ENCODE measurements at regions not wholly inside any gene's neighbourhood (a gene's known extent, or its start where the extent isn't known, plus 50 kb on each side); places are given as distances from the start of the nearest gene placed in this dataset.

DNA sequence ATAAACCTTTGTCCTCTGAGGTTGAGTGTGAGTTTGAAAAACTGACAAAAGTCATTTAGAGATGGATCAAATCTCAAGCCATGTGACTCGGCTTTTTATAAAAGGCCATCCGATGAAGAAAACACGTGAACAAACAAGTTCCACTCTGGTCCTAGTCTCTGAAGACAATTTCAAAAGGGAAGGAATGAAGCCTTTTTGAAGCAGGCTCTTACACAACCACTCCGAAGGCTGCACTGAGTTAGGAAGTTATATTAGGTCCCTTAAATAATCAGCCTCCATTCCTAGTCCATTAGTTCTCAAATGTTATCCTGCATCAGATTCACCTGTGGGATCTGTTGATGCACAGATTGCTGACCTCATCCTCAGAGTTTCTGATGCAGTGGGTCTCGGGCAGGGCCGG is 166.6 kb upstream of the HMHB1 start:
- no peaks in the 10 kb centered on the region for H3K36me3 ChIP-seq
- H3K27me3 Mint-ChIP-seq (ENCODE audit: insufficient read depth, low read depth), result no peaks in the 10 kb centered on the region
- TF ChIP-seq EZH2 (IDR thresholded peaks at IDR 0.05) (no peak), EZH2phosphoT487 (IDR thresholded peaks at IDR 0.05) (no peak)
- TF ChIP-seq, protein P1, sequence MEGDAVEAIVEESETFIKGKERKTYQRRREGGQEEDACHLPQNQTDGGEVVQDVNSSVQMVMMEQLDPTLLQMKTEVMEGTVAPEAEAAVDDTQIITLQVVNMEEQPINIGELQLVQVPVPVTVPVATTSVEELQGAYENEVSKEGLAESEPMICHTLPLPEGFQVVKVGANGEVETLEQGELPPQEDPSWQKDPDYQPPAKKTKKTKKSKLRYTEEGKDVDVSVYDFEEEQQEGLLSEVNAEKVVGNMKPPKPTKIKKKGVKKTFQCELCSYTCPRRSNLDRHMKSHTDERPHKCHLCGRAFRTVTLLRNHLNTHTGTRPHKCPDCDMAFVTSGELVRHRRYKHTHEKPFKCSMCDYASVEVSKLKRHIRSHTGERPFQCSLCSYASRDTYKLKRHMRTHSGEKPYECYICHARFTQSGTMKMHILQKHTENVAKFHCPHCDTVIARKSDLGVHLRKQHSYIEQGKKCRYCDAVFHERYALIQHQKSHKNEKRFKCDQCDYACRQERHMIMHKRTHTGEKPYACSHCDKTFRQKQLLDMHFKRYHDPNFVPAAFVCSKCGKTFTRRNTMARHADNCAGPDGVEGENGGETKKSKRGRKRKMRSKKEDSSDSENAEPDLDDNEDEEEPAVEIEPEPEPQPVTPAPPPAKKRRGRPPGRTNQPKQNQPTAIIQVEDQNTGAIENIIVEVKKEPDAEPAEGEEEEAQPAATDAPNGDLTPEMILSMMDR (IDR thresholded peaks at IDR 0.05), result no peak
- no peak overlapping the region for H3K4me3 Mint-ChIP-seq
- H3K79me2 ChIP-seq (ENCODE audit: low read depth), result no peaks in the 10 kb centered on the region
- H3K9ac ChIP-seq, result no peak overlapping the region
- no peaks in the 10 kb centered on the region for H3K4me1 ChIP-seq
- H3K27ac Mint-ChIP-seq, result no peak overlapping the region
- DNase-seq (ENCODE audit: low spot score), result no peak
- H3K4me3 ChIP-seq, result no peak overlapping the region
- no peaks in the 10 kb centered on the region for H3K27me3 ChIP-seq
- H3F3A ChIP-seq (ENCODE audit: low read depth), result no peaks in the 10 kb centered on the region
- no peaks in the 10 kb centered on the region for H3K9me3 ChIP-seq (ENCODE audit: low read depth)
- H3K9me3 Mint-ChIP-seq, result no peaks in the 10 kb centered on the region
- H3K4me1 Mint-ChIP-seq, result peaks cover 10% of the 10 kb centered on the region
- H3K27ac ChIP-seq, result no peak overlapping the region
- H2AFZ ChIP-seq (replicated peaks), result no peak overlapping the region
- no peaks in the 10 kb centered on the region for H4K20me1 ChIP-seq (ENCODE audit: low read depth)
- no peak overlapping the region for H3K4me2 ChIP-seq
- no peaks in the 10 kb centered on the region for H3K36me3 Mint-ChIP-seq

DNA sequence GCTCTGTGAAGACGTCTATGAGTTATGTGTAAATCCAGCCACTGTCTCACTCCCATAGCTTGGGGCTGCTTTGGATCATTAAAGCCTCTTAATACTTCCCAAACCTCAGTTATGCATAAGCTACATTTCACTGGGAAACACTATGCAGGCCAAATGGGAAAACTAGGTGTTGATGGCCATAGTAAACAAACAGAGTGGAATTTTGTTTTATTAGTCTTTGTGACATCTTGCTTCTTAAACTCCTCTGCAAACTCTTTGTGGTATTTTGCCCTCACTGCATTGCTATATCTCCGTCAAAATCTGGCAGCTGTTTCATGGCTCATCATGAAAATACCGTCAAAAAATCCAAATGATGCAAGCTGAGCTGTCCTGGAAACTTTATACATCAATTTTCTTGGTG is 167.2 kb upstream of the HMHB1 start:
- no peaks in the 10 kb centered on the region for H3K27me3 ChIP-seq
- Mint-ChIP-seq H3K36me3 (no peaks in the 10 kb centered on the region), H3K27me3 (ENCODE audit: insufficient read depth, low read depth) (no peaks in the 10 kb centered on the region), H3K4me1 (peaks cover 10% of the 10 kb centered on the region), H3K4me3 (no peak overlapping the region), H3K27ac (no peak overlapping the region), H3K9me3 (no peaks in the 10 kb centered on the region)
- H3K27ac ChIP-seq, result no peak overlapping the region
- H2AFZ ChIP-seq (replicated peaks), result no peak overlapping the region
- no peaks in the 10 kb centered on the region for H3K79me2 ChIP-seq (ENCODE audit: low read depth)
- H3K4me2 ChIP-seq, result no peak overlapping the region
- TF ChIP-seq, protein P1 (IDR thresholded peaks at IDR 0.05), result no peak
- TF ChIP-seq EZH2 (IDR thresholded peaks at IDR 0.05) (no peak), EZH2phosphoT487 (IDR thresholded peaks at IDR 0.05) (no peak)
- no peak overlapping the region for H3K4me3 ChIP-seq
- no peak for DNase-seq (ENCODE audit: low spot score)
- H3K9me3 ChIP-seq (ENCODE audit: low read depth), result no peaks in the 10 kb centered on the region
- H3K4me1 ChIP-seq, result no peaks in the 10 kb centered on the region
- no peaks in the 10 kb centered on the region for H3F3A ChIP-seq (ENCODE audit: low read depth)
- H3K9ac ChIP-seq, result no peak overlapping the region
- no peaks in the 10 kb centered on the region for H4K20me1 ChIP-seq (ENCODE audit: low read depth)
- no peaks in the 10 kb centered on the region for H3K36me3 ChIP-seq

DNA sequence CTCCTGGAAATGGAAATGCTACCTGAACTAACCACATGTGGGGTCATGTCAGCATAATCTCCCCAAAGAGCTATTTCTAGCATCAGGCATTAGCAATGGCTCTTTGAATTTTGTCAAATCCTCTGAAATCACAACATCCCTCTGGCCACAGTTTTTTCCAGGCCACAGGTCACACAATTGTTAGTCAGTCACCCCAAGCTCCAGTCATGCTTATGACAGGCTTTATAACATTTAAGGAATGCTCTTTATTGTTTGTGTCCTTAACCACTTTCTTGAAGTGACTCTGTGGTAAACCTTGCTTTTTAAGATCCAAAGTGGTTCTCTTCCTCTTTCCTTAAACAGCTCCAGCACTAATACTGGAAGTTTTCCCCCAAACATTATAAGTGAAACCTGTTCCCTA is 169.2 kb upstream of the HMHB1 start:
- no peaks in the 10 kb centered on the region for H3K27me3 ChIP-seq
- H3K4me1 Mint-ChIP-seq, result peaks cover 10% of the 10 kb centered on the region
- no peaks in the 10 kb centered on the region for H3K36me3 Mint-ChIP-seq
- H3K4me3 Mint-ChIP-seq, result no peak overlapping the region
- H3K4me2 ChIP-seq, result no peak overlapping the region
- H3K9me3 Mint-ChIP-seq, result no peaks in the 10 kb centered on the region
- H4K20me1 ChIP-seq (ENCODE audit: low read depth), result no peaks in the 10 kb centered on the region
- H3K4me1 ChIP-seq, result no peaks in the 10 kb centered on the region
- H3F3A ChIP-seq (ENCODE audit: low read depth), result no peaks in the 10 kb centered on the region
- TF ChIP-seq EZH2phosphoT487 (IDR thresholded peaks at IDR 0.05), result no peak
- H2AFZ ChIP-seq (replicated peaks), result no peak overlapping the region
- no peaks in the 10 kb centered on the region for H3K36me3 ChIP-seq
- H3K27ac ChIP-seq, result no peak overlapping the region
- no peak overlapping the region for H3K4me3 ChIP-seq
- no peak for DNase-seq (ENCODE audit: low spot score)
- no peak overlapping the region for H3K9ac ChIP-seq
- H3K27ac Mint-ChIP-seq, result no peak overlapping the region
- H3K27me3 Mint-ChIP-seq (ENCODE audit: insufficient read depth, low read depth), result no peaks in the 10 kb centered on the region
- H3K79me2 ChIP-seq (ENCODE audit: low read depth), result no peaks in the 10 kb centered on the region
- no peaks in the 10 kb centered on the region for H3K9me3 ChIP-seq (ENCODE audit: low read depth)

DNA sequence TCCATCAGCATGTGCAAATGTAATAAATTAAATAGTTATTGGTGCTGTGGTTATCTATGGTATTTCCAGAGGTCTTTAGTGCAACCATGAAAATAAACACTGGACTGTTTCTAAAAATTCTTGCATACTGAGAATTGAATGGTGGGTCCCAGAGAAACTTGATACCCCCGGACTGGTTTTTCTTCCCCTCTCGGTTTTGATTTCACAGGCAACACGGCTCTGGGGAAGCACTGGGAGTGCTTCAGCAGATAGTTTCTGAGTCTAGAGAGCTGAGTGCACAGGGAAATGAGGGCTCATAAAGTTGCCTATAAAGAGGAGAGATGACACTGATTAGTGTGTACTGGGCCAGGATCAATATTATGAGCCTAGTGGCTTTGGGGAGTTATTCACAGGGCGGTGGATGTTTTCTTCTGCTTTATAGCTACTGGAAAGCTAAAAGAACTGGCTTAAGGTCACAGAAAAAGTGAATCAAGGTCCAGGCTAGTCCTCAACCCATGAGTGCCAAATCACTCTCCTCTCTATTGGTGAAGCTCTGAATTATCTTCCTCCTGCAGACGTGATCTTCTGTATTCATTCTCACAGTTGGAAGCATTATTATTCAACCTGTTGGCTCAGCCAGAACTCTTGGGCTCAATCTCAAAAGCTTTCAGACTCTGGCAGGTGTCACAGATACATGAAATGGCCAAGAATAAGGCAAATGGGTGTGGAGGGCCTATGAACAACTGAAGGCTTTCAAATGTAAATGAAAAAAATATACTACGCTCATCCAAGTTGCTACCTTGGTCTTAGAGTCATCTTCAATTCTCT is 170.2 kb upstream of the HMHB1 start:
- Histone ChIP-seq H3K79me2 (ENCODE audit: low read depth) (no peaks in the 10 kb centered on the region), H3K9ac (no peak overlapping the region)
- no peaks in the 10 kb centered on the region for H3K36me3 Mint-ChIP-seq

More for the DNA sequence above, 170.2 kb upstream of the HMHB1 start:
- Histone ChIP-seq H3K36me3 (no peaks in the 10 kb centered on the region), H3K4me3 (no peak overlapping the region), H3K27ac (no peak overlapping the region), H3K4me1 (no peaks in the 10 kb centered on the region), H3F3A (ENCODE audit: low read depth) (no peaks in the 10 kb centered on the region), H3K4me2 (no peak overlapping the region), H4K20me1 (ENCODE audit: low read depth) (no peaks in the 10 kb centered on the region), H3K9me3 (ENCODE audit: low read depth) (no peaks in the 10 kb centered on the region), H2AFZ (replicated peaks) (no peak overlapping the region), H3K27me3 (no peaks in the 10 kb centered on the region)
- Mint-ChIP-seq H3K4me1 (peaks cover 10% of the 10 kb centered on the region), H3K27ac (no peak overlapping the region), H3K4me3 (no peak overlapping the region), H3K27me3 (ENCODE audit: insufficient read depth, low read depth) (no peaks in the 10 kb centered on the region), H3K9me3 (no peaks in the 10 kb centered on the region)
- no peak for DNase-seq (ENCODE audit: low spot score)
- TF ChIP-seq EZH2phosphoT487 (IDR thresholded peaks at IDR 0.05), result no peak
- no peak for TF ChIP-seq EZH2 (IDR thresholded peaks at IDR 0.05)
- TF ChIP-seq, protein P1 (IDR thresholded peaks at IDR 0.05), result no peak
